GM23338 (cell line): ENCODE measurements at regions not wholly inside any gene's neighbourhood (a gene's known extent, or its start where the extent isn't known, plus 50 kb on each side); places are given as distances from the start of the nearest gene placed in this dataset.
"Not testable (repeated sequence)": the region's sequence is repeated elsewhere in the genome, so short reads cannot be mapped to it uniquely, and the experiment has no call there.

Experiments used
- ATAC-seq: fragments of 200-7000 bp; cut with Tn5 transposase; 3 replicates; pipeline ENCODE4 v1.9.1; 2020
- DNase-seq: peaks from one replicate; pipeline ENCODE4 v3.0.0-alpha.2; 2015; ENCODE audit warnings: low spot score
- H2AFZ ChIP-seq: fragments of 200-600 bp; sonication (generic); 2 replicates; pipeline ENCODE4 v1.8.0; 2016; ENCODE audit warnings: antibody characterized with exemption, mild to moderate bottlenecking, moderate library complexity
- H3F3A ChIP-seq: fragments of 200-600 bp; sonication (generic); replicated peaks from 2 replicates; pipeline ENCODE4 v1.8.0; 2017; ENCODE audit warnings: antibody characterized with exemption, mixed run types, low read depth
- H3K27ac ChIP-seq: fragments of 200-600 bp; sonication (generic); 2 replicates; pipeline ENCODE4 v1.6.1; 2016; ENCODE audit warnings: low read depth
- H3K27me3 ChIP-seq: fragments of 200-600 bp; sonication (generic); 2 replicates; pipeline ENCODE4 v1.8.0; 2016; ENCODE audit warnings: mild to moderate bottlenecking, mixed run types, moderate library complexity; ENCODE audit not compliant: insufficient read depth
- H3K36me3 ChIP-seq: fragments of 200-600 bp; sonication (generic); 2 replicates; pipeline ENCODE4 v1.8.0; 2016; ENCODE audit warnings: mild to moderate bottlenecking; ENCODE audit not compliant: insufficient read depth
- H3K4me1 ChIP-seq: fragments of 200-600 bp; sonication (generic); 2 replicates; pipeline ENCODE4 v1.8.0; 2016; ENCODE audit warnings: mild to moderate bottlenecking, moderate library complexity; ENCODE audit not compliant: insufficient read depth
- H3K4me2 ChIP-seq: fragments of 200-600 bp; sonication (generic); 2 replicates; pipeline ENCODE4 v1.7.1; 2017; ENCODE audit warnings: mixed run types
- H3K4me3 ChIP-seq: fragments of 200-600 bp; sonication (generic); 2 replicates; pipeline ENCODE4 v1.6.1; 2016; ENCODE audit warnings: mixed run types
- H3K79me2 ChIP-seq: fragments of 200-600 bp; sonication (generic); replicated peaks from 2 replicates; pipeline ENCODE4 v1.8.0; 2017; ENCODE audit warnings: mild to moderate bottlenecking; ENCODE audit not compliant: insufficient read depth
- H3K9me2 ChIP-seq: fragments of 200-600 bp; sonication (generic); 2 replicates; pipeline ENCODE4 v1.8.0; 2017; ENCODE audit not compliant: insufficient read depth
- H4K20me1 ChIP-seq: fragments of 200-600 bp; sonication (generic); replicated peaks from 2 replicates; pipeline ENCODE4 v1.8.0; 2017; ENCODE audit warnings: mild to moderate bottlenecking; ENCODE audit not compliant: insufficient read depth
- H3K27ac Mint-ChIP-seq: 2 replicates; pipeline ENCODE4 v1.8.0; 2020; ENCODE audit warnings: inconsistent platforms, mild to moderate bottlenecking, moderate library complexity, mixed read lengths
- H3K27me3 Mint-ChIP-seq: 3 replicates; pipeline ENCODE4 v1.8.0; 2022; ENCODE audit warnings: low read depth, mild to moderate bottlenecking, moderate library complexity, mixed read lengths, inconsistent platforms; ENCODE audit not compliant: insufficient read depth, poor library complexity
- H3K36me3 Mint-ChIP-seq: 3 replicates; pipeline ENCODE4 v1.8.0; 2021; ENCODE audit warnings: low read depth, mild to moderate bottlenecking, inconsistent platforms, moderate library complexity, mixed read lengths
- H3K4me1 Mint-ChIP-seq: 3 replicates; pipeline ENCODE4 v1.8.0; 2020; ENCODE audit warnings: mild to moderate bottlenecking, inconsistent platforms, mixed read lengths
- H3K4me3 Mint-ChIP-seq: 3 replicates; pipeline ENCODE4 v1.8.0; 2021; ENCODE audit warnings: moderate library complexity, mild to moderate bottlenecking, inconsistent platforms, mixed read lengths
- H3K9me3 Mint-ChIP-seq: 3 replicates; pipeline ENCODE4 v1.8.0; 2020; ENCODE audit warnings: moderate library complexity, mild to moderate bottlenecking, inconsistent platforms, mixed read lengths

DNA sequence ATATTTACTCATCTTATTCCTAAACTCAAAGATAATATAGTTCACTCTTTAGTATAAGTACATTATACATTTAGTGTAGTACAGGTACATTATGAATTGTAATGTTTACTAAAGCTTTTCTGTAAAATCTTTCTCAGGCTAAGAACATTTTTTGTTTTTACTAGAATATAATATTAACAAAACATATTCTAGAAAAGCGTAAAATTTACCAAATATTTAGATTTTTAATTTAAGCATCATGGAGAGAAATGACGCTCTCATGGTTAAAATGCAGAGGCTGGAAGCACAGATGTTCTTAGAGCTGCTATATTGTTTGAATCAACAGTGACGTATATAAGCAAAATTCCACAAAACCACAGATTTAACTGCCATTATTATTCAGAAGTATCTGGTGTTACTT, 54.7 kb upstream of the NBPF15 start:
- not testable (repeated sequence) for H3K27me3 ChIP-seq, H3K4me2 ChIP-seq, H2AFZ ChIP-seq, H3K27me3 Mint-ChIP-seq, H3K4me1 Mint-ChIP-seq, H3K4me1 ChIP-seq, H3K27ac Mint-ChIP-seq, ATAC-seq, H3K36me3 ChIP-seq, H3K79me2 ChIP-seq, H3K9me2 ChIP-seq, H3K4me3 Mint-ChIP-seq, DNase-seq, H3F3A ChIP-seq, H4K20me1 ChIP-seq, H3K9me3 Mint-ChIP-seq, H3K27ac ChIP-seq, H3K36me3 Mint-ChIP-seq, H3K4me3 ChIP-seq

DNA sequence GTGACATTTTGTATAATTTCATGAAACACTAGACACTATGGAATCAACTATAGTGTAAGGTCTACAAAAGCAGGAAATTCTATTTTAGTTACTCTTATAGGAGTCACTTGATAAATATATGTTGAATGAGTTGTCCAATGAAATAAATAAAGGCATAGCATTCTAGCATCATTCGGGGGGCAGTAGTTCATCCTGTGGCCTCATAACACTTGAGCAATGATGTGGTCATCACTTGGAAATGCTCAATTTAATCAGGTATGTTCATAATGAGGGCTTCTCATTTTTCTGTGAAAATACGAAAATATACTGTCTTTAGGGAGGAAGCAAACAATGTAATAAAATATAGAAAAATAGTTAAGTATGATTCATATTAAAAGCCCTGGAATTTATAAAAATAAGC, 55.4 kb upstream of the NBPF15 start:
- not testable (repeated sequence) for H3K4me3 Mint-ChIP-seq, H3K27ac Mint-ChIP-seq, H3K4me2 ChIP-seq, H3F3A ChIP-seq, H3K4me1 Mint-ChIP-seq, H3K36me3 Mint-ChIP-seq, ATAC-seq, H2AFZ ChIP-seq, H3K9me2 ChIP-seq, H3K9me3 Mint-ChIP-seq, H3K4me1 ChIP-seq, H3K27me3 ChIP-seq, H3K36me3 ChIP-seq, H4K20me1 ChIP-seq, H3K27me3 Mint-ChIP-seq, H3K79me2 ChIP-seq, H3K4me3 ChIP-seq, H3K27ac ChIP-seq, DNase-seq

DNA sequence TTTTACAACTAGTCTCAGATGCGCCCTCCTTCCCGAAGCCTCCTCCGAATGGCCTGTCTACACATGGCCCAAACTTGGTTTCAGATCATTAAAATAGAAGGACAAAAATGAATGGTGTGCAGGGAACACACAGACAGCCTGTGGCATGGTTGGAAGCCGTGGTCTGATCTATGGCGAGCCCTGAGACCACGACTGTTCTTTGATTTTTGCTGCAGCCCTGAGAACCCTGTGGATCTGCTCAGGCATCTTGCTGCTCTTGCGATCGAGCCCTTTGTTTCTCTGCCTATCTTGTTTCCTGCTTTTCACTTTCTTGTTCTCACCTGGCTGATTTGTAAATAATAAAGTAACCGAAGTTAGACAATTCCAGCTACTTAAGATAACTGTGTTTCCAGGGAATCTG, 57.0 kb upstream of the NBPF15 start:
- not testable (repeated sequence) for H3K4me3 ChIP-seq, H3K4me1 ChIP-seq, ATAC-seq, H3K4me3 Mint-ChIP-seq, H3K9me3 Mint-ChIP-seq, H3K27me3 Mint-ChIP-seq, DNase-seq, H3K36me3 Mint-ChIP-seq, H3K36me3 ChIP-seq, H3F3A ChIP-seq, H2AFZ ChIP-seq, H3K79me2 ChIP-seq, H3K4me2 ChIP-seq, H3K9me2 ChIP-seq, H3K27ac Mint-ChIP-seq, H3K27me3 ChIP-seq, H3K27ac ChIP-seq, H3K4me1 Mint-ChIP-seq, H4K20me1 ChIP-seq

GRCh38 chr1:144519528-144520189, 58.2 kb upstream of the NBPF15 start:
- DNase-seq, H4K20me1 ChIP-seq, H3F3A ChIP-seq, H3K4me3 ChIP-seq, H3K4me2 ChIP-seq, H3K36me3 ChIP-seq, H3K27me3 Mint-ChIP-seq, H3K27ac Mint-ChIP-seq, H3K9me2 ChIP-seq, H3K36me3 Mint-ChIP-seq, H2AFZ ChIP-seq, H3K27me3 ChIP-seq, H3K79me2 ChIP-seq, H3K4me1 ChIP-seq, H3K4me3 Mint-ChIP-seq, H3K9me3 Mint-ChIP-seq, ATAC-seq, H3K27ac ChIP-seq, H3K4me1 Mint-ChIP-seq: not testable (repeated sequence)
